H1 (cell line): ENCODE measurements at regions not wholly inside any gene's neighbourhood (a gene's known extent, or its start where the extent isn't known, plus 50 kb on each side); places are given as distances from the start of the nearest gene placed in this dataset.

ENCODE experiments used
- CTCF ChIA-PET: fragments of 300-600 bp; sonication (Branson Sonifier 250); formaldehyde crosslinking; loops from one replicate; lab custom pipeline; 2021; ENCODE audit not compliant: partially characterized antibody; lab: Charles Lee
- POLR2A ChIA-PET: fragments of 300-600 bp; sonication (Branson Sonifier 250); formaldehyde crosslinking; loops from one replicate; lab custom pipeline; 2021; ENCODE audit warnings: inconsistent platforms; ENCODE audit not compliant: partially characterized antibody; lab: Charles Lee
- DNase-seq, 2 experiments: peaks; one replicate each; pipeline versions ENCODE4 v3.0.0 to v3.0.0-alpha.2; 2010 to 2022; ENCODE audit warnings: low spot score in 2 of 2, low read depth in 1 of 2, mixed read lengths in 1 of 2
- FAIRE-seq: peaks from 2 replicates; lab custom pipeline; 2011; peaks lifted over from hg19 to GRCh38; lab: Jason Lieb, UNC
- H2AFZ ChIP-seq: 2 replicates; pipeline ENCODE4 v1.8.1; 2012; ENCODE audit warnings: low read length, inconsistent platforms
- H2AK5ac ChIP-seq: 2 replicates; pipeline ENCODE4 v1.6.1; 2013; ENCODE audit warnings: low read depth, low read length
- H2BK120ac ChIP-seq: replicated peaks from 2 replicates; pipeline ENCODE3; 2013; ENCODE audit warnings: low read depth, low read length, inconsistent platforms
- H2BK12ac ChIP-seq: 2 replicates; pipeline ENCODE4 v1.6.1; 2013; ENCODE audit warnings: low read depth, low read length
- H2BK15ac ChIP-seq: 2 replicates; pipeline ENCODE4 v1.6.1; 2013; ENCODE audit warnings: low read length
- H2BK20ac ChIP-seq: 2 replicates; pipeline ENCODE4 v1.6.1; 2013; ENCODE audit warnings: low read length
- H2BK5ac ChIP-seq: 2 replicates; pipeline ENCODE4 v1.6.1; 2013; ENCODE audit warnings: low read depth, low read length
- H3K14ac ChIP-seq: 2 replicates; pipeline ENCODE4 v1.6.1; 2013; ENCODE audit warnings: inconsistent platforms; ENCODE audit not compliant: insufficient read length
- H3K18ac ChIP-seq: 2 replicates; pipeline ENCODE4 v1.6.1; 2013; ENCODE audit warnings: low read length; ENCODE audit errors: extremely low read depth
- H3K23ac ChIP-seq: 2 replicates; pipeline ENCODE4 v1.6.1; 2013; ENCODE audit warnings: inconsistent platforms; ENCODE audit not compliant: insufficient read length
- H3K23me2 ChIP-seq: 2 replicates; pipeline ENCODE4 v1.6.1; 2013; ENCODE audit warnings: low read depth, low read length
- H3K27ac ChIP-seq: 2 replicates; pipeline ENCODE4 v1.6.1; 2011; ENCODE audit warnings: low read depth, low read length, inconsistent platforms
- H3K27me3 ChIP-seq, 4 experiments: replicated peaks in 1 of 4; 1 replicate in 1 of 4; 2 replicates in 3 of 4; pipeline versions ENCODE4 v1.6.1 to v1.8.1; 2011 to 2013; ENCODE audit warnings: low read length in 3 of 4, mild to moderate bottlenecking in 3 of 4, inconsistent platforms in 2 of 4, mixed read lengths in 2 of 4, moderate library complexity in 1 of 4; ENCODE audit not compliant: control insufficient read depth in 3 of 4, insufficient read depth in 3 of 4; ENCODE audit errors: extremely low read depth in 1 of 4
- H3K36me3 ChIP-seq, 4 experiments: 2 replicates each; pipeline versions ENCODE4 v1.6.1 to v1.8.1; 2011 to 2013; ENCODE audit warnings: mild to moderate bottlenecking in 4 of 4, low read length in 3 of 4, moderate library complexity in 2 of 4, control low read depth in 1 of 4, inconsistent platforms in 1 of 4; ENCODE audit not compliant: insufficient read depth in 4 of 4, control insufficient read depth in 2 of 4
- H3K4ac ChIP-seq: replicated peaks from 2 replicates; pipeline ENCODE3; 2013; ENCODE audit warnings: low read length, low read depth, mixed read lengths, inconsistent platforms; ENCODE audit not compliant: insufficient read length
- H3K4me1 ChIP-seq, 4 experiments: replicated peaks in 1 of 4; 1 replicate in 1 of 4; 2 replicates in 3 of 4; pipeline versions ENCODE4 v1.6.1 to v1.8.1; 2011 to 2013; ENCODE audit warnings: low read length in 3 of 4, inconsistent platforms in 2 of 4, mixed read lengths in 1 of 4; ENCODE audit not compliant: insufficient read depth in 4 of 4, control insufficient read depth in 3 of 4
- H3K4me2 ChIP-seq, 2 experiments: 2 replicates each; pipeline versions ENCODE4 v1.6.1 to v1.8.1; 2011 to 2013; ENCODE audit warnings: low read depth in 2 of 2, low read length in 2 of 2, control low read depth in 1 of 2, inconsistent platforms in 1 of 2, mild to moderate bottlenecking in 1 of 2; ENCODE audit not compliant: insufficient read depth in 1 of 2
- H3K4me3 ChIP-seq, 4 experiments: fragments of 200-600, 300-600 bp in 1 of 4; sonication (generic), shearing (Covaris generic), sonication (Bioruptor Twin) in 1 of 4; 2 replicates each; pipeline versions ENCODE4 v1.5.1 to v1.8.1; 2011 to 2016; ENCODE audit warnings: low read length in 4 of 4, low read depth in 3 of 4, control low read depth in 2 of 4, inconsistent platforms in 2 of 4, mild to moderate bottlenecking in 2 of 4, mixed read lengths in 1 of 4, moderate library complexity in 1 of 4; ENCODE audit not compliant: insufficient read depth in 2 of 4; ENCODE audit errors: extremely low read depth in 1 of 4
- H3K56ac ChIP-seq: replicated peaks from 2 replicates; pipeline ENCODE3; 2013; ENCODE audit warnings: low read depth, mild to moderate bottlenecking, mixed read lengths, low read length, inconsistent platforms; ENCODE audit not compliant: insufficient read length
- H3K79me1 ChIP-seq: 2 replicates; pipeline ENCODE4 v1.6.1; 2013; ENCODE audit warnings: low read depth, low read length, control low read depth
- H3K79me2 ChIP-seq, 2 experiments: 2 replicates each; pipeline versions ENCODE4 v1.6.1 to v1.8.1; 2012 to 2013; ENCODE audit warnings: low read length in 2 of 2, mild to moderate bottlenecking in 2 of 2, inconsistent platforms in 1 of 2; ENCODE audit not compliant: insufficient read depth in 2 of 2, control insufficient read depth in 1 of 2
- H3K9ac ChIP-seq, 4 experiments: replicated peaks in 1 of 4; 1 replicate in 1 of 4; 2 replicates in 3 of 4; pipeline versions ENCODE4 v1.6.1 to v1.8.1; 2011 to 2013; ENCODE audit warnings: low read depth in 3 of 4, low read length in 3 of 4, control low read depth in 2 of 4, mild to moderate bottlenecking in 2 of 4, moderate library complexity in 2 of 4, inconsistent platforms in 1 of 4; ENCODE audit errors: extremely low read depth in 1 of 4
- H3K9me3 ChIP-seq, 2 experiments: 2 replicates each; pipeline versions ENCODE4 v1.6.1 to v1.8.1; 2012 to 2013; ENCODE audit warnings: mild to moderate bottlenecking in 2 of 2, moderate library complexity in 2 of 2, control low read depth in 1 of 2, inconsistent platforms in 1 of 2, low read depth in 1 of 2, low read length in 1 of 2, mixed read lengths in 1 of 2; ENCODE audit not compliant: insufficient read depth in 2 of 2
- H4K20me1 ChIP-seq, 2 experiments: replicated peaks in 1 of 2; 2 replicates each; pipeline versions ENCODE3 to v1.8.1; 2011 to 2013; ENCODE audit warnings: inconsistent platforms in 2 of 2, low read length in 2 of 2, mild to moderate bottlenecking in 1 of 2; ENCODE audit not compliant: insufficient read depth in 2 of 2, control insufficient read depth in 1 of 2
- H4K5ac ChIP-seq: 2 replicates; pipeline ENCODE4 v1.6.1; 2013; ENCODE audit warnings: low read length, low read depth, mixed read lengths, inconsistent platforms; ENCODE audit not compliant: insufficient read length
- H4K8ac ChIP-seq: 2 replicates; pipeline ENCODE4 v1.8.0; 2013; ENCODE audit warnings: mild to moderate bottlenecking, moderate library complexity, low read length, inconsistent platforms; ENCODE audit not compliant: insufficient read depth; ENCODE audit errors: extremely low read depth
- H4K91ac ChIP-seq: replicated peaks from 2 replicates; pipeline ENCODE3; 2013; ENCODE audit warnings: low read length, mixed read lengths, inconsistent platforms; ENCODE audit not compliant: insufficient read length
- CBX8 ChIP-seq: fragments of 300-800, 300-1000 bp; sonication (generic); IDR thresholded peaks from 2 replicates; pipeline ENCODE4 v1.7.1; 2016; ENCODE audit warnings: low read depth, low read length, borderline replicate concordance
- TEAD4 ChIP-seq: IDR thresholded peaks from 2 replicates; pipeline ENCODE4 v1.6.1; 2012; ENCODE audit warnings: low read depth, low read length, inconsistent platforms, mixed read lengths
- WGBS, 2 experiments: shearing (Covaris generic) in 1 of 2; methylation state at CpG; one replicate each; pipeline versions ENCODE4 v1.1.6 to v1.1.7; 2013 to 2015; ENCODE audit warnings: low lambda C conversion rate in 2 of 2, mixed read lengths in 2 of 2, inconsistent platforms in 1 of 2, low coverage in 1 of 2, missing lambda C conversion rate in 1 of 2; ENCODE audit not compliant: insufficient replicate concordance in 2 of 2, insufficient coverage in 1 of 2, insufficient read length in 1 of 2; ENCODE audit errors: extremely low coverage in 1 of 2, missing lambda C conversion rate in 1 of 2; 5-methylcytosine and 5-hydroxymethylcytosine counted together

DNA sequence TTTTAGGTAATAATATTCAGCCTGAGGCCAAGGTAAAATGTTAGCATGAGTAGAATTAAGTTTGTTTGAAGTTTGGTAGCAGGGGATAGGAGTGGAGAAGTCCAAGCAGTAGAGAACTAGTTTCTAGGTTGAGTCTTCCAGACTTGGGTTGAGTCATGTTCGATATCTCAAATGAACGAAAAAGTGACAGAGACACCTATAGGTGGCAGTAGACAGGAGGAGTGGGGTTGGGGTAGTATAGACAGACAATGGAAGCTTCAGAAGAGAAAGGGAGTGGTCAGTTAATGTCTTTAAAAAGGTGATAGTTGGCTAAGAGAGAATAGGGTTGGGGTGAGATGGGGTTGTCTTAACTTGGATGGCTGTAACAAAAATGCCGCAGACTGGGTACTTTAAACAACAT, 58.7 kb upstream of the EMCN start:
- Histone ChIP-seq H3K56ac (no peak overlapping the region), H3K36me3 (no peaks in the 10 kb centered on the region), H3K4me2 (no peak overlapping the region), H3K79me2 (no peaks in the 10 kb centered on the region), H3K4me3 (no peak overlapping the region), H3K18ac (no peak overlapping the region), H3K23me2 (no peaks in the 10 kb centered on the region), H3K79me1 (no peaks in the 10 kb centered on the region), H2BK20ac (no peak overlapping the region), H3K27me3 (no peaks in the 10 kb centered on the region), H2AFZ (no peak overlapping the region), H3K14ac (no peak overlapping the region), H4K8ac (no peak overlapping the region), H3K9me3 (no peaks in the 10 kb centered on the region), H4K20me1 (no peaks in the 10 kb centered on the region), H2BK120ac (no peak overlapping the region), H3K4ac (no peak overlapping the region), H3K27ac (no peak overlapping the region), H4K91ac (no peak overlapping the region), H2AK5ac (no peak overlapping the region), H3K23ac (no peak overlapping the region), H2BK15ac (no peak overlapping the region), H4K5ac (no peak overlapping the region), H3K4me1 (no peaks in the 10 kb centered on the region), H3K9ac (no peak overlapping the region), H2BK12ac (no peak overlapping the region), H2BK5ac (no peak overlapping the region)
- FAIRE-seq (no peak), DNase-seq (no peak)
- WGBS, 2 experiments, result 77% methylated on average over 3 of the region's 3 CpGs; no CpG with 5 or more reads in 1 of the 2 experiments
- CTCF ChIA-PET, result interaction anchor here (0.5 to 1.6 kb wide), 6 partner anchors 9 to 41 kb away, joined by 3 to 4 read pairs (median 3); no protein-coding TSS in a partner anchor
- POLR2A ChIA-PET, result no interaction called here
- TF ChIP-seq CBX8, result no peak
- TF ChIP-seq TEAD4, result no peak
